Lung (tissue), 11 donors: ENCODE measurements at regions not wholly inside any gene's neighbourhood (a gene's known extent, or its start where the extent isn't known, plus 50 kb on each side); places are given as distances from the start of the nearest gene placed in this dataset.

ENCODE experiments used
- ATAC-seq: fragments of 200-7000 bp; cut with Tn5 transposase; one replicate; pipeline ENCODE4 v1.9.1; 2020; ENCODE audit warnings: moderate number of reproducible peaks; ENCODE audit not compliant: insufficient read depth, low FRiP score
- DNase-seq, 3 donors: peaks; one replicate each; pipeline ENCODE4 v3.0.0-alpha.2; 2013 to 2017
- H3K27ac ChIP-seq, 2 donors: one replicate each; pipeline ENCODE4 v1.5.1; 2013; ENCODE audit warnings: mild to moderate bottlenecking in 2 of 2, moderate library complexity in 2 of 2, control low read depth in 1 of 2, inconsistent platforms in 1 of 2, low read depth in 1 of 2, low read length in 1 of 2
- H3K27me3 ChIP-seq, 3 donors: one replicate each; pipeline ENCODE4 v1.5.1; 2013; ENCODE audit warnings: low read length in 2 of 3; ENCODE audit not compliant: control insufficient read depth in 3 of 3, insufficient read depth in 3 of 3
- H3K36me3 ChIP-seq, 4 donors: one replicate each; pipeline ENCODE4 v1.5.1; 2013; ENCODE audit warnings: low read length in 4 of 4, mild to moderate bottlenecking in 1 of 4, moderate library complexity in 1 of 4; ENCODE audit not compliant: control insufficient read depth in 4 of 4, insufficient read depth in 4 of 4
- H3K4me1 ChIP-seq, 5 donors: one replicate each; pipeline ENCODE4 v1.5.1; 2013; ENCODE audit warnings: low read length in 5 of 5, mild to moderate bottlenecking in 2 of 5, moderate library complexity in 1 of 5; ENCODE audit not compliant: control insufficient read depth in 5 of 5, insufficient read depth in 5 of 5
- H3K4me3 ChIP-seq: one replicate; pipeline ENCODE4 v1.5.1; 2013; ENCODE audit warnings: mild to moderate bottlenecking, control low read depth, moderate library complexity
- H3K9ac ChIP-seq, 2 donors: one replicate each; pipeline ENCODE4 v1.5.1; 2013; ENCODE audit warnings: low read length in 2 of 2, control low read depth in 1 of 2; ENCODE audit not compliant: insufficient read depth in 1 of 2
- H3K9me3 ChIP-seq, 4 donors: one replicate each; pipeline ENCODE4 v1.5.1; 2013; ENCODE audit warnings: low read length in 3 of 4, mild to moderate bottlenecking in 1 of 4, moderate library complexity in 1 of 4; ENCODE audit not compliant: control insufficient read depth in 4 of 4, insufficient read depth in 3 of 4
- CTCF ChIP-seq: IDR thresholded peaks from 2 replicates; pipeline ENCODE4 v1.5.1; 2012; ENCODE audit warnings: mild to moderate bottlenecking; ENCODE audit errors: control extremely low read depth, extremely low read depth
- WGBS, 2 donors: extraction: QIAGEN DNeasy Blood & Tissue Kit; methylation state at CpG; one replicate each; pipeline ENCODE4 v1.1.7; 2013; 5-methylcytosine and 5-hydroxymethylcytosine counted together
- donor health status: control.
- donor health status: control.
- donor health status: Bipolar disorder and iron deficiency.
- donor health status: healthy.
- donor health status: DM: yes; HTN: yes; CAD: no.

DNA sequence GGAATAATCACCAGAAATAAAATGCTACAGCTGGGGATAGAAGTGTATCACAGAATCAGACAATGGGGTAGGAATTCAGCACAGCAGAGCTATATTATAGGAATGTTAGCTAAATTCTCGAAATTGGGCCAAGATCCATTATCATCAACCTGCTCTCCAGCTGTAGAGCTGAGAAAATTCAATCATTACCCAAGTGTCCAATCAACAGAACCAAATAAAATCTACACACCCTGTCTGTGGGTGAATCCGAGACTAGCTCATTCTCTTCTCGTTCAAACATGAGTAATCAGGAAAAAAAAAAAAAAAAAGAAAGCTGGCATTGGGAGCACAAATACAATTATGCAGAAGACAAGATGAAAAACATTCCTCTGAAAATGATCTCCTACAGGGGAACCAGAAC, 119.2 kb downstream of the CDC7 start:
- Histone ChIP-seq H3K9ac (no peak overlapping the region), H3K4me3 (no peak overlapping the region), H3K27me3 (no peaks in the 10 kb centered on the region), H3K27ac (no peak overlapping the region), H3K4me1 (peaks cover 0 to 10% (median 4%) of the 10 kb centered on the region in 5 donors), H3K9me3 (no peaks in the 10 kb centered on the region), H3K36me3 (no peaks in the 10 kb centered on the region)
- ATAC-seq, result no peak
- DNase-seq, result no peak
- WGBS, 2 donors, result 76 to 92% methylated on average over 3 of the region's 3 CpGs
- TF ChIP-seq CTCF, result no peak

DNA sequence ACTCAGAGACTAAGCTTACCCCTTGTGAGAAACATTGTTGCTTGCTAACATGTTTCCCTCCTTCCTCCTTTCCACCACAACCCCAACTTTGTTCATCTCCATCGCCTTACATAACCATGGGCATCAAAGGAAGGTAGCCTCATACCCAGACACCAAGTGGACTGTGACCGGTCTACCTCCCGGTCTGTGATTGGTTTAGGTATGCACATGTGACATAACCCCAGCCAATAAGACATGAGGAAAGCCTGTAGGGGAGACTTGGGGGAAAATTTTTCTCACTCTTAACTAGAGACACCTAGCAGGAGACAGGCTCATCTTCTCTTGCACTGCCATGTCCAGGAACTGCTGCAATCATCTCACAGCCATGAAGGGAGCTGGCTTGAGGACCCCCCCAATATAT, 120.7 kb downstream of the CDC7 start:
- DNase-seq (no peak), ATAC-seq (no peak)
- no peak overlapping the region for H3K27ac ChIP-seq
- H3K4me1 ChIP-seq, result peaks cover 0 to 10% (median 4%) of the 10 kb centered on the region in 5 donors
- WGBS, 2 donors, result 99% methylated on average over 3 of the region's 3 CpGs
- no peak overlapping the region for H3K4me3 ChIP-seq
- H3K27me3 ChIP-seq, result no peaks in the 10 kb centered on the region
- no peaks in the 10 kb centered on the region for H3K9me3 ChIP-seq
- no peaks in the 10 kb centered on the region for H3K36me3 ChIP-seq
- TF ChIP-seq CTCF, result no peak
- H3K9ac ChIP-seq, result no peak overlapping the region

- TF ChIP-seq CTCF, result no peak
- Histone ChIP-seq H3K9me3 (no peaks in the 10 kb centered on the region), H3K27ac (no peak overlapping the region), H3K4me3 (no peak overlapping the region), H3K4me1 (peaks cover 0 to 10% (median 4%) of the 10 kb centered on the region in 5 donors), H3K9ac (no peak overlapping the region), H3K36me3 (no peaks in the 10 kb centered on the region), H3K27me3 (no peaks in the 10 kb centered on the region)
- no peak for ATAC-seq
- 50 to 86% methylated on average over 2 of the region's 2 CpGs for WGBS, 2 donors
- no peak for DNase-seq
These were observed 121.3 kb downstream of the CDC7 start for GRCh38 chr1:91621907-91622306.

- no peaks in the 10 kb centered on the region for H3K27me3 ChIP-seq
- no peak overlapping the region for H3K9ac ChIP-seq
- no peak overlapping the region for H3K4me3 ChIP-seq
- DNase-seq, result no peak
- no peak overlapping the region for H3K27ac ChIP-seq
- peaks cover 0 to 8% (median 2%) of the 10 kb centered on the region in 5 donors for H3K4me1 ChIP-seq
- TF ChIP-seq CTCF, result no peak
- 61 to 86% methylated on average over 3 of the region's 3 CpGs for WGBS, 2 donors
- no peaks in the 10 kb centered on the region for H3K36me3 ChIP-seq
- H3K9me3 ChIP-seq, result no peaks in the 10 kb centered on the region
- no peak for ATAC-seq
These were observed 122.0 kb downstream of the CDC7 start for GRCh38 chr1:91622616-91623015.
